ENCODE measurements at regions not wholly inside any gene's neighbourhood (a gene's known extent, or its start where the extent isn't known, plus 50 kb on each side); places are given as distances from the start of the nearest gene placed in this dataset.

GRCh38 chr7:110090110-110090820 is 1000.7 kb upstream of the LRRN3 start:
- no peak for DNase-seq (ENCODE audit: low read depth in 4 of 4, low spot score in 2 of 4)

GRCh38 chr7:110095372-110096052 is 995.4 kb upstream of the LRRN3 start:
- DNase-seq (ENCODE audit: low read depth in 4 of 4, low spot score in 2 of 4) = no peak

- DNase-seq (ENCODE audit: low read depth in 4 of 4, low spot score in 2 of 4) = no peak
These were observed 986.7 kb upstream of the LRRN3 start for GRCh38 chr7:110104243-110104642.

GRCh38 chr7:110105307-110105706 is 985.6 kb upstream of the LRRN3 start:
- DNase-seq (ENCODE audit: low read depth in 4 of 4, low spot score in 2 of 4) = no peak

DNA sequence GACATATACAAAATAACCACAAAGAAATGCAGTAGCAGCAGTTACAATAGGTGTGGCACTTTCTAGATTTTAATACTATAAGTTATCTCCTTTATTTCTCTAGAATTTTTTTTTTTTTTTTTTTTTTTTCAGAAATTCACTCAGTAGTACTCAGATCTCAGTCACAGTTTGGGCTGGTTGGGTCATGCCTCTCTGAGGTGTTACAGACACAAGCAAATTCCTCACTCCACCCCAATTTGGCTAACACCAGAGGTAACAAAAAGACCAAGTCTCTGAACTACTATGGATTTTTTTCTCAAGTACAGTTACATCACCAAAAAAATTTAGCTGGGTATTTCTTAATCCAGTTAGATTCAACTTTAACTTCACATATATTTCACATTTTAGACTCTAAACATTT is 985.1 kb upstream of the LRRN3 start:
- DNase-seq (ENCODE audit: low read depth in 4 of 4, low spot score in 2 of 4) = no peak

DNA sequence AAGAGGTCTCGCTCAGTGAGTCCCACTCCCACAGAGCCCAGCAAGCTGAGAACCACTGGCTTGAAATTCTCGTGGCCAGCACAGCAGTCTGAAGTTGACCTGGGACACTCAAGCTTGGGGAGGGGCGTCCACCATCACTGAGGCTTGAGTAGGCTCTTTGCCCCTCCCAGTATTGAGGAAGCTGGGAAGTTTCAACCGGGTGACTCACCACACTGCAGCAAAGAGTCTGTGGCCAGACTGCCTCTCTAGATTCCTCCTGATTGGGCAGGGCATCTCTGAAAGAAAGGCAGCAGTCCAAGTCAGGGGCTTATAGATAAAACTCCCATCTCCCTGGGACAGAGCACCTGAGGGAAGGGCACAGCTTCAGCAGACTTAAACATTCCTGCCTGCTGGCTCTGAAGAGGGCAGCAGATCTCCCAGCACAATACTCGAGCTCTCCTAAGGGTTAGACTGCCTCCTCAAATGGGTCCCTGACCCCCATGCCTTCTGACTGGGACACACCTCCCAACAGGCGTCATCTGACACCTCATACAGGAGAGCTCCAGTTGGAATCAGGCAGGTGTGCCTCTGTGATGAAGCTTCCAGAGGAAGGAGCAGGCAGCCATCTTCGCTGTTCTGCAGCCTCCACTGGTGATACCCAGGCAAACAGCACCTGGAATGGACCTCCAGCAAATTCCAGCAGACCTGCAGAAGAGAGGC is 970.9 kb upstream of the LRRN3 start:
- DNase-seq (ENCODE audit: low read depth in 4 of 4, low spot score in 2 of 4) = no peak

DNA sequence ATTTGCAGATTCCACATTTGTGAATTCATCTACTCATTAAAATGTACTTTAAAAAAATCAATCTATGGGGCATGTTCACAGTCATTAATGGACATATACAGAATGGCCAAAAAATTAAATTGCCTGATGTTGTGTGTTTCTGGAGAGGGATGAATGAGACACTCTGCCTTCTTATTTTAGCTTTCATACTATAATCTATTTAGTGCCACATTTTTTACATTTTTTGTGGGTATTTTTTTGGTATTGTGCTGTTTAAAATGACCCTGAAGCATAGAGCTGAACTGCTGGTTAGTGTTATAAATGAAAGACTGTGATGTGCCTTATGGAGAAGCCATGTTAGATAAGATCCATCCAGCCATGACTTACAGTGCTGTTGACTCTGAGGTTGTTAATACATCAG is 961.8 kb upstream of the LRRN3 start:
- no peak for DNase-seq (ENCODE audit: low read depth in 4 of 4, low spot score in 2 of 4)

- no peak for DNase-seq (ENCODE audit: low read depth in 4 of 4, low spot score in 2 of 4)
These were observed 960.3 kb upstream of the LRRN3 start for GRCh38 chr7:110130669-110131068.

- no peak for DNase-seq (ENCODE audit: low read depth in 4 of 4, low spot score in 2 of 4)
These were observed 959.6 kb upstream of the LRRN3 start for GRCh38 chr7:110131344-110131743.

DNA sequence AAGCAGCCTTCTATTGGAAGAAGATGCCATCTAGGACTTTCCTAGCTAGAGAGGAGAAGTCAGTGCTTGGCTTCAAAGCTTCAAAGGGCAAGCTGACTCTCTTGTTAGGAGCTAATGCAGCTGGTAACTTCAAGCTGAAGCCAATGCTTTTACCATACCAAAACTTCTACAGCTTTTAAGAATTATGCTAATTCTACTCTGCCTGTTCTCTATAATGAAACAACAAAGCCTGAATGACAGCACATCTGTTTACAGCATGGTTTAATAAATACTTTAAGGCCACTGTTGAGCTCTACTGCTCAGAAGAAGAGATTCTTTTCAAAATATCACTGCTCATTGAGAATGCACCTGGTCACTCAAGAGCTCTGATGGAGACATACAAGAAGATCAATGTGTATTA is 951.9 kb upstream of the LRRN3 start:
- DNase-seq (ENCODE audit: low read depth in 4 of 4, low spot score in 2 of 4) = no peak

DNA sequence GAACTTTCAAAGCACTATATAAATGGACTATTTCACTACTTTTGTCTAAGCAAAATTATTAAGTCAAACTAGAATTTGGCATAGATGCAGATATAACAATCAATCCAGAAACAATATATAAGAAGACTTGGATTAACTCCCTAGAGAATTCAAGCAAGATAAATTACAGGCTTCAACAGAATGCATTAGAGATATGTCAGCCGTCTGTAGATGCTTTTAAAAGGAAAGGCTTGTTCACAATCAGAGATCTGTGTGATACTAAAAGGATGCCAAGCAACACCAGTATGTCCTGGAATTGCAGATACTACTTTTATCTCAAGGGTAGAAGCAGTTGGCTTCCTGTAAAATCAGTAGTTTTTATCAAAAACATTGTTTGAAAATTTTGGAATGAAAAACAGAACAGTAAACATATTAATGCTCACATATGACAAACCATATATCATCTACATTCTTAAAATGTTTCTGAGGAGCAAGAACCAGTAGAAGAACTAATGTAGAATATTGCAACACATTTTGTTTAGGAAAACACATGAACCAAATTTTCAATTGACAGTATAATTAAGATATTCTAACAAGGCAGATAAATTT is 947.9 kb upstream of the LRRN3 start:
- no peak for DNase-seq (ENCODE audit: low read depth in 4 of 4, low spot score in 2 of 4)

DNA sequence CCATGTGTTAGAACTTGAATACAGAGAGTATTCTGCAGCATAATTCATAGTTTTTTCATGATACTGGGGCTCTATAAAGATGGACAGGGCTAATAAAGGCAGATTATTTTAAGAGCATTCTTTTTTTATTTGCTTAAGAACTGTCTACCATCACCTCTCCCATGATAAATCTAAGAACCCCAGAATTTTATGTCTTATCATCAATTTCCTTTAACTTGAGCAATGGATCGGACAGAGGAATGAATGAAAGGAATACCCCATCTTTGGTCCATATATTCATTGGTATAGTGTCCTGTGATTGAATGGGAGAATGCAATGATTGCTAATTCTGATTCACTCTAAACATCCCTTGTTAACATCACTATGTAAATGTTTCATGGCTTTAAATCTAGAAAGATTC is 946.3 kb upstream of the LRRN3 start:
- DNase-seq (ENCODE audit: low read depth in 4 of 4, low spot score in 2 of 4) = no peak

DNA sequence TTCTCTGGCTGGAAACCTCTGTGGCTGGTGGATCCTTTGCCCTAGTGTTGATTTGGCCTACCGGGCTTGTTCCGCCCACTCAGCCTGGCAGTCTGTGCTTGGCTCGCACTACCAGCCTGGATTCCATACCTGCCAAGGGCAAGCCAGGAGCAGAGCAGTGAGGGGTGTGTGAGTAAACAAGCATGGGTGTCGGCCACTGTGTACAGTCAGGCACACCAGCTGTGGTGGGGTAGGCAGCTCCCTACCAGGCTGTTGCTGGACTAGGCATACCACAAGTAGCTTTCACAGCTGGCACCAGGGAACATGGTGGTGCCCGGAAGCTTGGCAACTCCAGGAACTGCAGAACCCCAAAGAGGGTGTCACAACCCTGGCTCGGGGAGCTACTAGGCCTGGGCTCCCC is 942.9 kb upstream of the LRRN3 start:
- DNase-seq (ENCODE audit: low read depth in 4 of 4, low spot score in 2 of 4) = no peak

DNA sequence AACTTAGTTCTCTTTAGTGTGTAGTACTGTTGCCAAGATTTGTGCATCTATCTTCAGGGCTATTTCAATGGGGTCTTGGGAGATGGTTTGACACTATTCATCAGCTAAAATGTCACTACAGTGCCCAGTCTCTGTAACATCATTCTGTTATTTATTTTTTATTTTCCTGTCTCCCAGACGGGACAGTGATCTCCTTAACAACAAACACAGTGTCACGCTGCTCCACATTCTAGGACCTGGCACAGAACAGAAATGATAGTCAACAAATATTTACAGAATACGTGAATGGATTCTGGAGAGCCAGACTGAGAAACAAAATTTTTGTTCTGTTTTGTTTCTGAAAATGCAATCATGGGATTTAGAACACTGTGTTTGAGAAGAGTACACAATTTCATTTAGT is 937.7 kb upstream of the LRRN3 start:
- DNase-seq (ENCODE audit: low read depth in 4 of 4, low spot score in 2 of 4) = no peak

DNA sequence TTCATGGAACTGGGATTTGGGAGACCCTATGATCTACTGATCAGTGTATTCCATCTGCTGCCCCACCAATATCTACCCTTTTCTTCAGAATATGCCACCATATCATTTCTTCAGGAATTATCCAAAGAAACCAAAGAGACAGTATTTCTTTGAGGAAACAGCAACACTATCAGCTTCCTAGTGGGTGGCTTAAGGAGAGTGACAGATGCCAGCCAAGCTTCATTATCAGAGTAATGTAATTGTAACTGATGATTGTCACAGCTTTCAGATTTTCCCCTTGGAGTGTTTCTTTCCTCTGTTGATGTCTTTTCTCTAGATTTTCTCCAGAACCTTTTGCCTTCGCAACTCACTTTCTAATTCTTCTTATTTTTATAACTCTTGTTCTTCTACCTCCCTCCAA is 934.4 kb upstream of the LRRN3 start:
- DNase-seq (ENCODE audit: low read depth in 4 of 4, low spot score in 2 of 4) = no peak

DNA sequence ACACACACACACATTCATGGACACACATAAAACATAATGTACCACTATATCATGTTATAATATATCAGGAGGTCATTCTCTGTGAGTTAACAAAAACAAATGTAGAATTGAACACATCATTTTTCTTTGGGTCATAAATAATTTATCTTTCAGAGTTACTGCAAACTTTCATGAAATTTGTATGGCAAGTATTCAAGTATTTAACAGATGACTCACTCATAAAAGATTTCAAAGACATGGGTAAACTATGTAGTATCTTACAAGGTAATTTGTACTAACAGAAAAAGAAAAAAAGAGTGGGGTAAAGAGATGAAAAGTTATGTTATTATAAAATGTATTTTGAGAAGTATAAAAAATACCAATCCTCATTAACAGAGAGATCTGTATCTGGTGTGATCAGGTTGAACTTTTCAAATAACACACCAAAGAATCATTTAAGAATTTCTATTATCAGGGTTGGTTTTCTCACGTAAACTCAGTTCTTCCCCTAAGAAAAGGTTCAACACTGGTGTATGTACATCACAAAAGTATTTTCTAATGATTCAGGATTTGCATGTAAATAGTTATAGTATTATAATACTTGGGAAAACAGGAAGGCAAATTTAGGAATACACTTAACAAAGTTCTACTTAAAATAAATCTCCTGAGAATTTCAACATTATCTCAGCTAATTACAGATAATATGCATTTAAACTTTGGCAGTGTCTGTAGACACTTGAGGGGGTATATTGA is 933.1 kb upstream of the LRRN3 start:
- DNase-seq (ENCODE audit: low read depth in 4 of 4, low spot score in 2 of 4) = no peak

DNA sequence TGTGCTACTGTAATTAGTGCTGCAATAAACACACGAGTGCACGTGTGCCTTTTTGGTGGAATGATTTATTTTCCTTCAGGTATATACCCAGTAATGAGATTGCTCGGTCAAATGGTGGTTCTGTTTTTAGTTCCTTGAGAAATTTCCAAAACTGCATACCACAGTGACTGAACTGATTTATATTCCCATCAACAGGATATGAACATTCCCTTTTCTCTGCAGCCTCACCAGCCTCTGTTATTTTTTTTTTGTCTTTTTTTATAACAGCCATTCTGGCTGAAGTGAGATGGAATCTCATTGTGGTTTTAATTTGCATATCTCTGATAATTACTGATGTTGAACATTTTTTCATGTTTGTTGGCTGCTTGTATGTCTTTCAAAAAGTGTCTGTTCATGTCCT is 922.9 kb upstream of the LRRN3 start:
- DNase-seq (ENCODE audit: low read depth in 4 of 4, low spot score in 2 of 4) = no peak

DNA sequence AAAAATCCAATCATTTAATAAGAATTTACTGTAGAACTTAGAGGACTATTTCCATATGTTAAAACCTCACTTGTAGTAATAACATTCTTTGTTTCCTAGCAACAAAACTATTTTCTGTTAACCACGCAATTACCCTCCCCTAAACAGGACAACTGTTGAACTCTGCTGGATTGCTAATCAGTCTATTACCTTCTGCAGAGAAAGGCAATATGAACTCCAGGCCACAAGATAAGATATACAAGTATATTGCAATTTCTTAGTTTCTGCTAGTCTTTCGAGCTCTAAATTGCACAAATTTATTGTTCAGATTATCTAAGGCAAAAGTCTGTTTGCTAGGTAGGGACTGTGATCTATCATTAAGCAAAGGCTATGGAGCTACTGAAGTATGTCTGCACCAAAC is 920.1 kb upstream of the LRRN3 start:
- DNase-seq (ENCODE audit: low read depth in 4 of 4, low spot score in 2 of 4) = no peak

- DNase-seq (ENCODE audit: low read depth in 4 of 4, low spot score in 2 of 4) = no peak
These were observed 913.5 kb upstream of the LRRN3 start for GRCh38 chr7:110177463-110177862.

GRCh38 chr7:110179037-110179436 is 911.9 kb upstream of the LRRN3 start:
- no peak for DNase-seq (ENCODE audit: low read depth in 4 of 4, low spot score in 2 of 4)

- DNase-seq (ENCODE audit: low read depth in 4 of 4, low spot score in 2 of 4) = no peak
These were observed 909.2 kb upstream of the LRRN3 start for GRCh38 chr7:110181768-110182167.
